Neural progenitor cell (in vitro differentiated cells): ENCODE measurements at regions not wholly inside any gene's neighbourhood (a gene's known extent, or its start where the extent isn't known, plus 50 kb on each side); places are given as distances from the start of the nearest gene placed in this dataset.

ENCODE experiments used
- DNase-seq: peaks from one replicate; pipeline ENCODE4 v3.0.0-alpha.2; 2016; ENCODE audit warnings: low spot score
- H2AFZ ChIP-seq: fragments of 200-600 bp; sonication (generic); replicated peaks from 2 replicates; pipeline ENCODE4 v1.6.1; 2016; ENCODE audit warnings: antibody characterized with exemption
- H3F3A ChIP-seq: fragments of 200-600 bp; sonication (generic); 2 replicates; pipeline ENCODE4 v1.6.1; 2016; ENCODE audit warnings: antibody characterized with exemption, low read depth
- H3K27ac ChIP-seq: fragments of 200-600 bp; sonication (generic); 2 replicates; pipeline ENCODE4 v1.5.1; 2016; ENCODE audit warnings: mild to moderate bottlenecking
- H3K27me3 ChIP-seq: fragments of 200-600 bp; sonication (generic); 2 replicates; pipeline ENCODE4 v1.6.1; 2016; ENCODE audit warnings: mild to moderate bottlenecking, moderate library complexity
- H3K36me3 ChIP-seq: fragments of 200-600 bp; sonication (generic); 2 replicates; pipeline ENCODE4 v1.5.1; 2016
- H3K4me1 ChIP-seq: fragments of 200-600 bp; sonication (generic); 2 replicates; pipeline ENCODE4 v1.6.1; 2016; ENCODE audit warnings: mixed run types
- H3K4me2 ChIP-seq: fragments of 200-600 bp; sonication (generic); 2 replicates; pipeline ENCODE4 v1.6.1; 2016
- H3K4me3 ChIP-seq: fragments of 200-600 bp; sonication (generic); 2 replicates; pipeline ENCODE4 v1.5.1; 2016
- H3K79me2 ChIP-seq: fragments of 200-600 bp; sonication (generic); 2 replicates; pipeline ENCODE4 v1.6.1; 2016; ENCODE audit warnings: low read depth
- H3K9ac ChIP-seq: fragments of 200-600 bp; sonication (generic); 2 replicates; pipeline ENCODE4 v1.6.1; 2016
- H3K9me3 ChIP-seq: fragments of 200-600 bp; sonication (generic); 2 replicates; pipeline ENCODE4 v1.5.1; 2016; ENCODE audit warnings: low read depth
- H4K20me1 ChIP-seq: fragments of 200-600 bp; sonication (generic); 2 replicates; pipeline ENCODE4 v1.6.1; 2016; ENCODE audit warnings: low read depth
- H3K27ac Mint-ChIP-seq: 3 replicates; pipeline ENCODE4 v1.8.0; 2021; ENCODE audit warnings: mixed read lengths
- H3K27me3 Mint-ChIP-seq: 2 replicates; pipeline ENCODE4 v1.8.0; 2022; ENCODE audit warnings: low read depth, mild to moderate bottlenecking, inconsistent platforms, moderate library complexity, mixed read lengths; ENCODE audit not compliant: insufficient read depth
- H3K36me3 Mint-ChIP-seq: 3 replicates; pipeline ENCODE4 v1.8.0; 2021; ENCODE audit warnings: mixed read lengths
- H3K4me1 Mint-ChIP-seq: 3 replicates; pipeline ENCODE4 v1.8.0; 2021; ENCODE audit warnings: mixed read lengths
- H3K4me3 Mint-ChIP-seq: 3 replicates; pipeline ENCODE4 v1.8.0; 2021; ENCODE audit warnings: mild to moderate bottlenecking, moderate library complexity, mixed read lengths
- H3K9me3 Mint-ChIP-seq: 3 replicates; pipeline ENCODE4 v1.8.0; 2020; ENCODE audit warnings: mixed read lengths
- CTCF ChIP-seq: fragments of 200-600 bp; sonication (generic); IDR thresholded peaks from 2 replicates; pipeline ENCODE4 v1.5.1; 2017; ENCODE audit warnings: antibody characterized with exemption, mild to moderate bottlenecking
- EZH2 ChIP-seq: fragments of 200-600 bp; sonication (generic); IDR thresholded peaks from 2 replicates; pipeline ENCODE4 v1.6.1; 2017; ENCODE audit warnings: antibody characterized with exemption, mild to moderate bottlenecking, moderate library complexity
- EZH2phosphoT487 ChIP-seq: fragments of 200-600 bp; sonication (generic); IDR thresholded peaks from 2 replicates; pipeline ENCODE4 v1.6.1; 2017; ENCODE audit warnings: antibody characterized with exemption

GRCh38 chr5:25955337-25955736 is 1083.0 kb downstream of the CDH9 start:
- Mint-ChIP-seq H3K27me3 (no peaks in the 10 kb centered on the region), H3K36me3 (no peaks in the 10 kb centered on the region), H3K4me3 (no peak overlapping the region), H3K9me3 (no peaks in the 10 kb centered on the region), H3K4me1 (no peaks in the 10 kb centered on the region), H3K27ac (no peak overlapping the region)
- TF ChIP-seq EZH2phosphoT487 = no peak
- TF ChIP-seq EZH2 = no peak
- no peak for TF ChIP-seq CTCF
- DNase-seq = no peak
- no peak overlapping the region for H3K27ac ChIP-seq
- no peak overlapping the region for H2AFZ ChIP-seq
- H3K4me1 ChIP-seq = no peaks in the 10 kb centered on the region
- no peaks in the 10 kb centered on the region for H3F3A ChIP-seq
- H3K4me2 ChIP-seq = no peak overlapping the region
- H3K79me2 ChIP-seq = no peaks in the 10 kb centered on the region
- no peaks in the 10 kb centered on the region for H3K36me3 ChIP-seq
- no peak overlapping the region for H3K4me3 ChIP-seq
- no peak overlapping the region for H3K9ac ChIP-seq
- no peaks in the 10 kb centered on the region for H4K20me1 ChIP-seq
- H3K27me3 ChIP-seq = no peaks in the 10 kb centered on the region
- H3K9me3 ChIP-seq = no peaks in the 10 kb centered on the region

GRCh38 chr5:25950681-25951080 is 1087.7 kb downstream of the CDH9 start:
- Mint-ChIP-seq H3K4me3 (no peak overlapping the region), H3K4me1 (no peaks in the 10 kb centered on the region), H3K9me3 (no peaks in the 10 kb centered on the region), H3K36me3 (no peaks in the 10 kb centered on the region), H3K27me3 (no peaks in the 10 kb centered on the region), H3K27ac (no peak overlapping the region)
- Histone ChIP-seq H3K4me1 (no peaks in the 10 kb centered on the region), H2AFZ (no peak overlapping the region), H3F3A (no peaks in the 10 kb centered on the region), H3K36me3 (no peaks in the 10 kb centered on the region), H3K27ac (no peak overlapping the region), H3K27me3 (no peaks in the 10 kb centered on the region), H3K4me3 (no peak overlapping the region), H4K20me1 (no peaks in the 10 kb centered on the region), H3K9ac (no peak overlapping the region), H3K79me2 (no peaks in the 10 kb centered on the region), H3K4me2 (no peak overlapping the region), H3K9me3 (no peaks in the 10 kb centered on the region)
- TF ChIP-seq CTCF (no peak), EZH2phosphoT487 (no peak), EZH2 (no peak)
- DNase-seq = no peak

GRCh38 chr5:25948278-25948677 is 1090.1 kb downstream of the CDH9 start:
- Histone ChIP-seq H4K20me1 (no peaks in the 10 kb centered on the region), H3K4me2 (no peak overlapping the region), H3K9me3 (no peaks in the 10 kb centered on the region), H3F3A (no peaks in the 10 kb centered on the region), H3K27me3 (no peaks in the 10 kb centered on the region), H2AFZ (no peak overlapping the region), H3K9ac (no peak overlapping the region), H3K4me1 (no peaks in the 10 kb centered on the region), H3K27ac (no peak overlapping the region), H3K79me2 (no peaks in the 10 kb centered on the region), H3K36me3 (no peaks in the 10 kb centered on the region), H3K4me3 (no peak overlapping the region)
- Mint-ChIP-seq H3K9me3 (no peaks in the 10 kb centered on the region), H3K27ac (no peak overlapping the region), H3K27me3 (no peaks in the 10 kb centered on the region), H3K4me3 (no peak overlapping the region), H3K4me1 (no peaks in the 10 kb centered on the region), H3K36me3 (no peaks in the 10 kb centered on the region)
- DNase-seq = no peak
- TF ChIP-seq EZH2phosphoT487 (no peak), EZH2 (no peak), CTCF (no peak)

- H3K36me3 Mint-ChIP-seq = no peaks in the 10 kb centered on the region
- Histone ChIP-seq H3K79me2 (no peaks in the 10 kb centered on the region), H3K27me3 (no peaks in the 10 kb centered on the region), H3K4me3 (no peak overlapping the region), H3F3A (no peaks in the 10 kb centered on the region), H3K9me3 (no peaks in the 10 kb centered on the region), H3K4me2 (no peak overlapping the region), H3K4me1 (no peaks in the 10 kb centered on the region), H3K36me3 (no peaks in the 10 kb centered on the region), H2AFZ (no peak overlapping the region), H4K20me1 (no peaks in the 10 kb centered on the region), H3K27ac (no peak overlapping the region), H3K9ac (no peak overlapping the region)
- H3K4me1 Mint-ChIP-seq = no peaks in the 10 kb centered on the region
- no peak overlapping the region for H3K4me3 Mint-ChIP-seq
- no peak overlapping the region for H3K27ac Mint-ChIP-seq
- H3K9me3 Mint-ChIP-seq = no peaks in the 10 kb centered on the region
- no peak for DNase-seq
- no peaks in the 10 kb centered on the region for H3K27me3 Mint-ChIP-seq
- TF ChIP-seq CTCF (no peak), EZH2phosphoT487 (no peak), EZH2 (no peak)
Measured at GRCh38 chr5:25944786-25945185, 1093.6 kb downstream of the CDH9 start.
